NCI-H748 (cell line): ENCODE measurements at regions not wholly inside any gene's neighbourhood (a gene's known extent, or its start where the extent isn't known, plus 50 kb on each side); places are given as distances from the start of the nearest gene placed in this dataset.
"Not testable (repeated sequence)": the region's sequence is repeated elsewhere in the genome, so short reads cannot be mapped to it uniquely, and the experiment has no call there.

Source experiments
- DNase-seq: peaks from one replicate; lab custom pipeline; 2025; ENCODE audit not compliant: unreplicated experiment; lab: John Stamatoyannopoulos, UW

- no peak for DNase-seq
Measured at GRCh38 chr13:82096256-82096655, 1755.3 kb upstream of the SPRY2 start.

- DNase-seq = no peak
Measured at GRCh38 chr13:82092312-82092711, 1751.4 kb upstream of the SPRY2 start.

- no peak for DNase-seq
Measured at GRCh38 chr13:82088781-82089180, 1747.9 kb upstream of the SPRY2 start.

GRCh38 chr13:82076496-82076895 lies 1735.6 kb upstream of the SPRY2 start:
- DNase-seq = peak; percentile 62

GRCh38 chr13:82070416-82070815 lies 1729.5 kb upstream of the SPRY2 start:
- DNase-seq = peak; percentile 3

GRCh38 chr13:82062772-82063171 lies 1721.8 kb upstream of the SPRY2 start:
- DNase-seq = no peak

GRCh38 chr13:82058364-82058763 lies 1717.4 kb upstream of the SPRY2 start:
- DNase-seq = no peak

- DNase-seq = not testable (repeated sequence)
Measured at GRCh38 chr13:82045316-82045715, 1704.4 kb upstream of the SPRY2 start.

- peak; percentile 63 for DNase-seq
Measured at GRCh38 chr13:82036602-82037001, 1695.7 kb upstream of the SPRY2 start.

GRCh38 chr13:82011355-82011754 lies 1670.4 kb upstream of the SPRY2 start:
- DNase-seq = no peak

GRCh38 chr13:82010780-82011179 lies 1669.9 kb upstream of the SPRY2 start:
- peak; percentile 9 for DNase-seq

GRCh38 chr13:82002710-82003109 lies 1661.8 kb upstream of the SPRY2 start:
- no peak for DNase-seq

- DNase-seq = no peak
Measured at GRCh38 chr13:81995316-81995715, 1654.4 kb upstream of the SPRY2 start.

GRCh38 chr13:81990652-81991051 lies 1649.7 kb upstream of the SPRY2 start:
- no peak for DNase-seq

GRCh38 chr13:81988567-81988966 lies 1647.6 kb upstream of the SPRY2 start:
- DNase-seq = peak; percentile 30

- DNase-seq = peak; percentile 59
Measured at GRCh38 chr13:81987677-81988357, 1646.9 kb upstream of the SPRY2 start.

- peak; percentile 54 for DNase-seq
Measured at GRCh38 chr13:81987159-81987558, 1646.2 kb upstream of the SPRY2 start.

- DNase-seq = no peak
Measured at GRCh38 chr13:81986308-81986707, 1645.4 kb upstream of the SPRY2 start.

GRCh38 chr13:81957121-81957520 lies 1616.2 kb upstream of the SPRY2 start:
- no peak for DNase-seq

GRCh38 chr13:81929988-81930387 lies 1589.1 kb upstream of the SPRY2 start:
- DNase-seq = peak; percentile 72

GRCh38 chr13:81927347-81927746 lies 1586.4 kb upstream of the SPRY2 start:
- DNase-seq = no peak

GRCh38 chr13:81917810-81918209 lies 1576.9 kb upstream of the SPRY2 start:
- DNase-seq = no peak

GRCh38 chr13:81916461-81916860 lies 1575.5 kb upstream of the SPRY2 start:
- no peak for DNase-seq
